Endothelial cell of umbilical vein (primary cell): ENCODE measurements at regions not wholly inside any gene's neighbourhood (a gene's known extent, or its start where the extent isn't known, plus 50 kb on each side); places are given as distances from the start of the nearest gene placed in this dataset.

ENCODE experiments used
- BruUV-seq: library from RNA; stranded (reverse); fragments of 400-500 nt; replicated peaks from 2 replicates; lab custom pipeline; 2021; lab: Mats Ljungman, UMichigan
- CTCF ChIA-PET: fragments of 300-600, 350-600 bp; sonication (Branson Sonifier 250); formaldehyde crosslinking; loops from one replicate; lab custom pipeline; 2021; ENCODE audit warnings: antibody characterized with exemption, inconsistent platforms; lab: Charles Lee
- POLR2A ChIA-PET: fragments of 300-600, 350-600 bp; sonication (Branson Sonifier 250); formaldehyde crosslinking; loops from one replicate; lab custom pipeline; 2021; ENCODE audit warnings: antibody characterized with exemption, inconsistent platforms; lab: Charles Lee
- DNase-seq: peaks from one replicate; pipeline ENCODE4 v3.0.0-alpha.2; 2011; ENCODE audit warnings: low read depth, low spot score
- FAIRE-seq: peaks from 2 replicates; lab custom pipeline; 2011; peaks lifted over from hg19 to GRCh38; lab: Jason Lieb, UNC
- H2AFZ ChIP-seq: 2 replicates; pipeline ENCODE4 v1.6.0; 2012; ENCODE audit warnings: low read depth, low read length, control low read depth, inconsistent platforms
- H3K27ac ChIP-seq: 2 replicates; pipeline ENCODE4 v1.5.1; 2011; ENCODE audit warnings: low read depth, mild to moderate bottlenecking, control low read depth, low read length, moderate library complexity; ENCODE audit not compliant: insufficient read depth
- H3K27me3 ChIP-seq, 2 experiments: 2 replicates each; pipeline versions ENCODE4 v1.6.0 to v1.6.1; 2011; ENCODE audit warnings: low read length in 2 of 2, mixed read lengths in 1 of 2; ENCODE audit not compliant: control insufficient read depth in 2 of 2, insufficient read depth in 2 of 2
- H3K36me3 ChIP-seq, 2 experiments: 2 replicates in 1 of 2; 3 replicates in 1 of 2; pipeline ENCODE4 v1.5.1; 2011; ENCODE audit warnings: low read length in 2 of 2, mild to moderate bottlenecking in 1 of 2, moderate library complexity in 1 of 2; ENCODE audit not compliant: control insufficient read depth in 2 of 2, insufficient read depth in 2 of 2; ENCODE audit errors: extremely low read depth in 1 of 2
- H3K4me1 ChIP-seq: 3 replicates; pipeline ENCODE4 v1.5.1; 2011; ENCODE audit warnings: mild to moderate bottlenecking, low read length; ENCODE audit not compliant: control insufficient read depth, insufficient read depth; ENCODE audit errors: extremely low read depth
- H3K4me2 ChIP-seq: 2 replicates; pipeline ENCODE4 v1.6.1; 2011; ENCODE audit warnings: low read length, control low read depth, mixed read lengths; ENCODE audit not compliant: insufficient read depth
- H3K4me3 ChIP-seq, 3 experiments: fragments of 200-600 bp in 1 of 3; sonication (generic), shearing (Covaris generic) in 1 of 3; replicated peaks in 1 of 3; 2 replicates each; pipeline ENCODE4 v1.5.1; 2011 to 2016; ENCODE audit warnings: control low read depth in 3 of 3, low read length in 3 of 3, mild to moderate bottlenecking in 2 of 3, inconsistent platforms in 1 of 3, low read depth in 1 of 3, moderate library complexity in 1 of 3; ENCODE audit not compliant: insufficient read depth in 1 of 3
- H3K79me2 ChIP-seq: 2 replicates; pipeline ENCODE4 v1.6.0; 2012; ENCODE audit warnings: low read length, inconsistent platforms; ENCODE audit not compliant: control insufficient read depth, insufficient read depth
- H3K9ac ChIP-seq: replicated peaks from 2 replicates; pipeline ENCODE3; 2011; ENCODE audit warnings: low read length, control low read depth; ENCODE audit not compliant: insufficient read depth; ENCODE audit errors: extremely low read depth
- H3K9me1 ChIP-seq: replicated peaks from 3 replicates; pipeline ENCODE4 v1.6.0; 2011; ENCODE audit warnings: mild to moderate bottlenecking, low read length; ENCODE audit not compliant: control insufficient read depth, insufficient read depth; ENCODE audit errors: extremely low read depth
- H3K9me3 ChIP-seq: replicated peaks from 2 replicates; pipeline ENCODE4 v1.5.1; 2012; ENCODE audit warnings: low read length, inconsistent platforms; ENCODE audit not compliant: control insufficient read depth, insufficient read depth
- H4K20me1 ChIP-seq: replicated peaks from 2 replicates; pipeline ENCODE3; 2011; ENCODE audit warnings: mild to moderate bottlenecking, low read length; ENCODE audit not compliant: control insufficient read depth, insufficient read depth; ENCODE audit errors: extremely low read depth
- CTCF ChIP-seq, 2 donors: IDR thresholded peaks; 1 replicate in 1 of 2; 2 replicates in 1 of 2; pipeline ENCODE4 v1.5.1; 2011; ENCODE audit warnings: low read length in 2 of 2, mild to moderate bottlenecking in 2 of 2, moderate library complexity in 2 of 2, control low read depth in 1 of 2, inconsistent platforms in 1 of 2, low read depth in 1 of 2; ENCODE audit not compliant: insufficient read depth in 1 of 2; ENCODE audit errors: extremely low read depth in 1 of 2
- EZH2 ChIP-seq: IDR thresholded peaks from 2 replicates; pipeline ENCODE4 v1.6.1; 2012; ENCODE audit warnings: borderline replicate concordance, low read depth, mild to moderate bottlenecking, moderate library complexity, low read length, inconsistent platforms; ENCODE audit not compliant: severe bottlenecking
- FOS ChIP-seq: IDR thresholded peaks from 2 replicates; pipeline ENCODE4 v1.6.1; 2011; ENCODE audit warnings: mild to moderate bottlenecking, low read length, moderate library complexity, borderline replicate concordance; ENCODE audit not compliant: insufficient read depth
- GATA2 ChIP-seq: IDR thresholded peaks from 2 replicates; pipeline ENCODE4 v1.7.0; 2011; ENCODE audit warnings: low read depth, mild to moderate bottlenecking, moderate library complexity, mixed read lengths, low read length; ENCODE audit not compliant: insufficient read length, insufficient read depth
- JUN ChIP-seq: IDR thresholded peaks from 2 replicates; pipeline ENCODE4 v1.6.1; 2011; ENCODE audit warnings: borderline replicate concordance, low read depth; ENCODE audit not compliant: insufficient read length, insufficient read depth
- MAX ChIP-seq: IDR thresholded peaks from 2 replicates; pipeline ENCODE4 v1.6.1; 2011; ENCODE audit not compliant: insufficient read depth, insufficient read length
- MYC ChIP-seq: IDR thresholded peaks from one replicate; pipeline ENCODE4 v1.6.1; 2011; ENCODE audit warnings: mild to moderate bottlenecking, low read depth, low read length
- POLR2A ChIP-seq: IDR thresholded peaks from 2 replicates; pipeline ENCODE4 v1.6.1; 2012; ENCODE audit warnings: low read depth, mild to moderate bottlenecking, control low read depth, low read length
- POLR2AphosphoS5 ChIP-seq: IDR thresholded peaks from 2 replicates; pipeline ENCODE4 v1.6.1; 2012; ENCODE audit warnings: low read depth, mild to moderate bottlenecking, control low read depth, low read length, moderate library complexity; ENCODE audit not compliant: insufficient read depth
- dilution Hi-C: fragments of 300-500 bp; cut with MboI; formaldehyde crosslinking; loops from one replicate; pipeline ENCODE4 v1.15.0; 2019; ENCODE audit warnings: low sequenced_read_pairs; ENCODE audit not compliant: extremely low pct_ligation_motif_present
- intact Hi-C: fragments of 100-400 bp; cut with micrococcal nuclease; formaldehyde crosslinking; loops from one replicate; pipeline ENCODE4 v1.10.0; 2022

DNA sequence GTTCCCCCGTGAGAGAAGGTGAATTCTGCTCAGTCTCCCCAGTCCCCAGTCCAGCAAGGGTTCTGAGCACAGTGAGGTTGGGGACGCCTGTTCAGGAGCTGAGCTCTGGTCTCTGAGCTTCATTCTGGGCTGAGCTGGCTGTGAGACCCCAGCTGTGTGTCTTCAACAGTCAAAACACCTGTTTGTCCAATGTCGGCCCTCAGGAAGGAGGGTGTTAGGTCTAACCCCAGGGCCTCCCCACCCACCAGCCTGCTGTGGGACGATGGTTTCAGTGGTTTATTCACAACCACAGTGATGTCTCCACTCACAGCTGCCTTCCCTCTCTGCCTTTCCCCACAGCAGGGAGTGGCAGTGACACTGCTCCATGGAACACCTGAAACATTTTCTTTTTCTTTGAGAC is 1282.9 kb downstream of the TBC1D22A start:
- BruUV-seq: no TSS peak

More for the DNA sequence above, 1282.9 kb downstream of the TBC1D22A start:
- TF ChIP-seq POLR2A (no peak), MAX (no peak), EZH2 (no peak), JUN (no peak), GATA2 (no peak), MYC (no peak), POLR2AphosphoS5 (no peak), CTCF (IDR thresholded peaks at IDR 0.05; ENCODE audit: extremely low read depth in 1 of 2, insufficient read depth in 1 of 2, low read depth in 1 of 2, low read length in 2 of 2) (no peak), FOS (no peak)
- intact Hi-C loops (no loop called here), dilution Hi-C loops (no loop called here)
- no peaks in the 10 kb centered on the region for H4K20me1 ChIP-seq
- CTCF ChIA-PET: interaction anchor here (1.6 kb wide), 1 partner anchor 49 kb away, joined by 4 read pairs; no protein-coding TSS in a partner anchor
- no peaks in the 10 kb centered on the region for H3K27me3 ChIP-seq
- no peaks in the 10 kb centered on the region for H3K4me1 ChIP-seq
- no peak overlapping the region for H3K4me3 ChIP-seq
- POLR2A ChIA-PET: no interaction called here
- peaks cover 6% of the 10 kb centered on the region for H3K9me3 ChIP-seq
- H2AFZ ChIP-seq: no peak overlapping the region
- H3K9me1 ChIP-seq: no peaks in the 10 kb centered on the region
- H3K4me2 ChIP-seq: no peak overlapping the region
- no peak overlapping the region for H3K27ac ChIP-seq
- no peaks in the 10 kb centered on the region for H3K36me3 ChIP-seq
- H3K9ac ChIP-seq: no peak overlapping the region
- DNase-seq (no peak), FAIRE-seq (no peak)
- H3K79me2 ChIP-seq: no peaks in the 10 kb centered on the region
